22Rv1 (cell line): ENCODE measurements at regions not wholly inside any gene's neighbourhood (a gene's known extent, or its start where the extent isn't known, plus 50 kb on each side); places are given as distances from the start of the nearest gene placed in this dataset.
"Not testable (repeated sequence)": the region's sequence is repeated elsewhere in the genome, so short reads cannot be mapped to it uniquely, and the experiment has no call there.

Experiments used
- H3K27ac ChIP-seq: fragments of 450-650 bp; 2 replicates; pipeline ENCODE4 v1.5.1; 2017
- ZFX ChIP-seq: fragments of 450-650 bp; IDR thresholded peaks from 2 replicates; pipeline ENCODE4 v1.6.1; 2017; ENCODE audit warnings: antibody characterized with exemption, borderline replicate concordance
- TF ChIP-seq, protein P1 (sequence below): fragments of 450-650 bp; IDR thresholded peaks from 2 replicates; pipeline ENCODE4 v1.5.1; 2017; ENCODE audit warnings: mild to moderate bottlenecking

DNA sequence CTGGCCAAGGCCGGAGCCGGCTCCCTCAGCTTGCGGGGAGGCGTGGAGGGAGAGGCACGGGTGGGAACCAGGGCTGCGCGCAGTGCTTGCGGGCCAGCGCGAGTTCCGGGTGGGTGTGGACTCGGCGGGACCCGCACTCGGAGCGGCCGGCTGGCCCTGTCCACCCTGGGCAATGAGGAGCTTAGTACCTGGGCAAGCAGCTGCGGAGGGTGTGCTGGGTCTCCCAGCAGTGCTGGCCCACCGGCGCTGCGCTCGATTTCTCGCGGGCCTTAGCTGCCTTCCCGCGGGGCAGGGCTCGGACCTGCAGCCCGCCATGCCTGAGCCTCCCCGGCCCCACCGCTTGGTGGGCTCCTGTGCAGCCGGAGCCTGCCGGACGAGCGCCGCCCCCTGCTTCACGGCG is 91.4 kb upstream of the MAN1A1 start:
- H3K27ac ChIP-seq: no peak overlapping the region

DNA sequence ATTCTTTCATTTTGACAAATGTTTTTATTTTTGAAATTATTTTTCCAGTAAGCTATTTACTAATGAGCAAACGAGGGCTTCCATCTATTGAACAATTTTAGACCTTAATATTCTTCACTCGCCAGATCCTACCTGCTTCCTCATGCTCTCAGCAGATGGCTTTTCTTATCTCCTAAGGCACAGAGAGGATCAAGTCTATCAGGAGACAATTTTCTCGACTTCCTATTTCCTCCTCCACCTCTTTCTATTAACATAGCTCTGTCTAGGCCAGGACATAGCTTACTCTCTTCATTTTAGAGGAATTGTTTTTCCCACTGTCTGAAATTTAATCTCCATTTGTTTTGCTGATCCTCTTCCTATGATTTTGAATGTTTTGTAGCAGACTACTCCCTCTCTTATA is 87.0 kb upstream of the MAN1A1 start:
- TF ChIP-seq, protein P1, sequence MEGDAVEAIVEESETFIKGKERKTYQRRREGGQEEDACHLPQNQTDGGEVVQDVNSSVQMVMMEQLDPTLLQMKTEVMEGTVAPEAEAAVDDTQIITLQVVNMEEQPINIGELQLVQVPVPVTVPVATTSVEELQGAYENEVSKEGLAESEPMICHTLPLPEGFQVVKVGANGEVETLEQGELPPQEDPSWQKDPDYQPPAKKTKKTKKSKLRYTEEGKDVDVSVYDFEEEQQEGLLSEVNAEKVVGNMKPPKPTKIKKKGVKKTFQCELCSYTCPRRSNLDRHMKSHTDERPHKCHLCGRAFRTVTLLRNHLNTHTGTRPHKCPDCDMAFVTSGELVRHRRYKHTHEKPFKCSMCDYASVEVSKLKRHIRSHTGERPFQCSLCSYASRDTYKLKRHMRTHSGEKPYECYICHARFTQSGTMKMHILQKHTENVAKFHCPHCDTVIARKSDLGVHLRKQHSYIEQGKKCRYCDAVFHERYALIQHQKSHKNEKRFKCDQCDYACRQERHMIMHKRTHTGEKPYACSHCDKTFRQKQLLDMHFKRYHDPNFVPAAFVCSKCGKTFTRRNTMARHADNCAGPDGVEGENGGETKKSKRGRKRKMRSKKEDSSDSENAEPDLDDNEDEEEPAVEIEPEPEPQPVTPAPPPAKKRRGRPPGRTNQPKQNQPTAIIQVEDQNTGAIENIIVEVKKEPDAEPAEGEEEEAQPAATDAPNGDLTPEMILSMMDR: no peak
- TF ChIP-seq ZFX: no peak
- no peak overlapping the region for H3K27ac ChIP-seq

More for the DNA sequence above, 91.4 kb upstream of the MAN1A1 start:
- TF ChIP-seq ZFX: no peak
- TF ChIP-seq, protein P1: no peak

DNA sequence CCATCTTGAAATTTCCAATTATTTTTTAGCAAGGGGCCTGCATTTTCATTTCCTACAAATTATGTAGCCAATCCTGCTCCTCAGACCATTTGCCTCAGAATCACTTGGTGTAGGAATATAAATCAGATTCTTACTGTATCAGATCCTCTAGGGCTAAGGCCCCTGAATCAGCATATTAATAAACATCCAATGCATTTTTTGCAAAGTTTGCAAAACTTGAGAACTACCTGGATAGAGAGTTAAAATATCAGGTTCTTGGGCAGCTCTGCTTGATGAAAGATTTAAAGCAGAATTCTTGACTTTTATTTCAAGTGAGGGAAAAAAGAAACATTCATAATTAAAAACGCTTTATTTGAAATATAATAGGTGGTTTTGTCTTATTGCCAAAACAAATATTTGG is 82.2 kb upstream of the MAN1A1 start:
- no peak overlapping the region for H3K27ac ChIP-seq
- TF ChIP-seq, protein P1: no peak
- TF ChIP-seq ZFX: no peak

DNA sequence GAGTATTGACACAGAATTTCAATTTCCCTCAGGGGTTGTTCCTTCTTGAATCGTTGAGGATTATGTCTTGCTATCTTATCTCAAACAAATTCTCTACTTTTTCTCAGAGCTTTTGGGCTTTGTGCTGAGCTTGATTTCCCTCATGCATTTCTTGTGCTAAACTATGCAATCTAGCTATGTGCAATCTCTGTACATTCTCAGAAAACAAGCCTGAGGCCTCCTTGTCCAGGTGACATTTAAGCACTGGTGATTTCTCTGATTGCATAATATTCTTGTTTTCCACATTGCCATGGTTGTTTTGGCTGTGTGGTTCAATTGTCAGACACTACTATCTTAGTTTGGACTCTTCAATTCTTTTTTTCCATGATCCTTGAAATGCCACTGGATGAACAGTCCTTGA is 81.2 kb upstream of the MAN1A1 start:
- TF ChIP-seq ZFX: no peak
- TF ChIP-seq, protein P1: no peak
- no peak overlapping the region for H3K27ac ChIP-seq

DNA sequence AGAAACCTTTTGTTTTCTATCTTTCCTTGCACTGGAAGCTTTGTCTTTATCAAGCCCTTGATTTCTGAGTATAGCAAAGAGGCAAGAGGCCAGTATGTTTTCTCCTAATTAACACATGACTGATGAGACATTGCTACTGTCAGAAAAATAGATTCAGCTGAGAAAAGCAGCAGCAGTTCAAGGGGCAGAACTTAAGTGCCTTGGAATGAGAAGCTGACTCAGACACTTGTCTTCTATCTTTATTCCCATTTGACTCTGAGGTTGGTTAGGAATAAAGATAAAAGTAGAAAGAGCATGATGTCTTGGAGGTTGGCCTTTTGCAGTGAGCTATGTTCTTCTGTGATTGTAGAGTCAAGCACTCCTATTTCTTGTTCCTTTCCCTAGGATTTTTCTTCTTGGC is 79.1 kb upstream of the MAN1A1 start:
- TF ChIP-seq, protein P1: no peak
- no peak for TF ChIP-seq ZFX
- no peak overlapping the region for H3K27ac ChIP-seq

DNA sequence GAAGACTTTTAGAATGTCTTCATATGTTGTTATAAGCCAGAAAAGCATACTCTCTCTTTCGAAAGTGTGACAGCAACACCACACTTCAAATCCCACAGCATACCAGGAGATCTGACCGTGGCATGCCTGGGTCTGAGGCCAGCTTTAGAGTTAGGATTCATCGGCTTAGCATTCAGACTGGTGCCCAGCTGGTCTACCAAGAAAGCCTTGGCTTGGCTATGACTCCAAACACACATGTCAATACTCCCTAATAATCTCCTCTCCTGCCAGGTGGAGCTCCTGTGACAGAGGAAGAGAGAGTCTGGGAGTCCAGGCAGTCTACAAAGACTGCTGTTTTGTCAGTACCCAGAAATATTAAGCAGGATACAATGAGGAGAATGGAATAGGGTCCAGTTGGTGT is 77.1 kb upstream of the MAN1A1 start:
- H3K27ac ChIP-seq: no peak overlapping the region
- TF ChIP-seq ZFX: no peak
- TF ChIP-seq, protein P1: no peak

DNA sequence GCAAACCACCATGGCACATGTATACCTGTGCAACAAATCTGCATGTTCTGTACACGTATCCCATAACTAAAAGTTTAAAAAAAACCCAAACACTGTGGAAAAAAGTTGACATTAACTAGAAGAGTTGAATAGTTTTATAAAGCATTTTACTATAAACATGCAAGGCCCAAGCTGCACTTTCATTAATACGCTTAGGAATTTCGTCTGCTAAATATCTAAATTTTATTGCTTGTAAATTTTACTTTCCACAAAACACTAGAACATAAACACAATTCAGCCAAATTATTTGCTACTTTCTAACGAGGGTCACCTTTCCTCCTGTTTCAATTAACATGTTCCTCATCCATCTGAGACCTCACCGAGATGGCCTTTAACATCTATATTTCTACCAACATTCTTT is 74.4 kb upstream of the MAN1A1 start:
- no peak for TF ChIP-seq ZFX
- TF ChIP-seq, protein P1: no peak
- no peak overlapping the region for H3K27ac ChIP-seq

DNA sequence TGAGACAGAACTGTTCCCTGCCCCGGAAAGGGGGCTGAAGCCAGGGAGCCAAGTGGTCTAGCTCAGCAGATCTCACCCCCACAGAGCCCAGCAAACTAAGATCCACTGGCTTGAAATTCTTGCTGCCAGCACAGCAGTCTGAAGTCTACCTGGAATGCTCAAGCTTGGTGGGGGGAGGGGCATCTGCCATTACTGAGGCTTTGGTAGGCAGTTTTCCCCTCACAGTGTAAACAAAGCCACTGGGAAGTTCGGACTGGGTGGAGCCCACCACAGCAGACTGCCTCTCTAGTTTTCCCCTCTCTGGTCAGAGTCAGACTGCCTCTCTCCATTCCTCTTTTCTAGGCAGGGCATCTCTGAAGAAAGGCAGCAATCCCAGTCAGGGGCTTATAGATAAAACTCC is 68.5 kb upstream of the MAN1A1 start:
- H3K27ac ChIP-seq: not testable (repeated sequence)
